ENCODE measurements at regions not wholly inside any gene's neighbourhood (a gene's known extent, or its start where the extent isn't known, plus 50 kb on each side); places are given as distances from the start of the nearest gene placed in this dataset.

GRCh38 chr2:63700271-63700670, 111.5 kb downstream of the MDH1 start:
- TF ChIP-seq CTCF (IDR thresholded peaks at IDR 0.05 in 4 of 5, conservative IDR thresholded peaks at IDR 0.05 in 1 of 5) (no peak), POLR2A (IDR thresholded peaks at IDR 0.05) (no peak)

Measured in gastrocnemius medialis (tissue), 4 donors.